Right lobe of liver (tissue), 6 donors: ENCODE measurements at regions not wholly inside any gene's neighbourhood (a gene's known extent, or its start where the extent isn't known, plus 50 kb on each side); places are given as distances from the start of the nearest gene placed in this dataset.
"Not testable (repeated sequence)": the region's sequence is repeated elsewhere in the genome, so short reads cannot be mapped to it uniquely, and the experiment has no call there.

Experiments
- ATAC-seq, 4 donors: fragments of 200-7000 bp; cut with Tn5 transposase; one replicate each; pipeline ENCODE4 v1.9.1; 2020; ENCODE audit warnings: mild to moderate bottlenecking in 4 of 4, moderate library complexity in 4 of 4
- DNase-seq, 3 donors: peaks; one replicate each; pipeline ENCODE4 v3.0.0-alpha.2; 2020
- H3K27ac ChIP-seq, 3 donors: fragments of 200-600 bp; one replicate each; pipeline ENCODE4 v1.8.0; 2022
- H3K27me3 ChIP-seq, 2 donors: fragments of 200-600 bp; one replicate each; pipeline ENCODE4 v1.8.0; 2022
- H3K36me3 ChIP-seq, 4 donors: fragments of 200-600 bp; sonication (generic) in 1 of 4; one replicate each; pipeline versions ENCODE4 v1.5.1 to v1.8.0; 2017 to 2022; ENCODE audit warnings: control low read depth in 1 of 4
- H3K4me1 ChIP-seq, 4 donors: fragments of 200-600 bp; sonication (generic) in 1 of 4; one replicate each; pipeline versions ENCODE4 v1.5.1 to v1.8.0; 2017 to 2022; ENCODE audit warnings: control low read depth in 1 of 4
- H3K4me3 ChIP-seq, 3 donors: fragments of 200-600 bp; one replicate each; pipeline ENCODE4 v1.8.0; 2022
- H3K9me3 ChIP-seq, 4 donors: fragments of 200-600 bp; sonication (generic) in 1 of 4; one replicate each; pipeline versions ENCODE4 v1.5.1 to v1.8.0; 2017 to 2022; ENCODE audit warnings: control low read depth in 1 of 4
- CTCF ChIP-seq, 4 donors: fragments of 200-600 bp in 3 of 4; fragments of 450-650 bp in 1 of 4; IDR thresholded peaks; one replicate each; pipeline versions ENCODE4 v1.5.1 to v1.8.0; 2016 to 2022; ENCODE audit warnings: antibody characterized with exemption in 4 of 4, mild to moderate bottlenecking in 2 of 4
- POLR2A ChIP-seq: fragments of 450-650 bp; IDR thresholded peaks from one replicate; pipeline ENCODE4 v1.6.1; 2017; ENCODE audit warnings: antibody characterized with exemption, mild to moderate bottlenecking
- WGBS: methylation state at CpG from one replicate; pipeline ENCODE4 v1.1.6; 2018; ENCODE audit warnings: low coverage, low lambda C conversion rate; ENCODE audit not compliant: insufficient coverage; ENCODE audit errors: missing lambda C conversion rate; 5-methylcytosine and 5-hydroxymethylcytosine counted together
- intact Hi-C, 2 donors: fragments of 100-400 bp; cut with DNase I; formaldehyde crosslinking; loops; one replicate each; pipeline versions ENCODE4 v1.11.2 to v1.14.1; 2022
- donor health status: DM: no; HTN: yes; CAD: no.
- donor health status: DM: no; HTN: no; CAD: no.
- donor health status: DM: no; HTN: no; CAD: no.
- donor health status: DM: no; HTN: yes; CAD: no.
- donor health status: DM: no; HTN: yes; CAD: no.

- Histone ChIP-seq H3K27ac (no peak overlapping the region), H3K27me3 (no peaks in the 10 kb centered on the region), H3K4me3 (no peak overlapping the region), H3K9me3 (no peaks in the 10 kb centered on the region), H3K36me3 (no peaks in the 10 kb centered on the region), H3K4me1 (no peaks in the 10 kb centered on the region)
- DNase-seq (no peak), ATAC-seq (no peak)
- 67% methylated on average over 16 of the region's 16 CpGs for WGBS
- TF ChIP-seq CTCF (IDR thresholded peaks at IDR 0.05) (no peak), POLR2A (no peak)
- intact Hi-C loops = no loop called here
These were observed 183.8 kb downstream of the OR2B2 start for GRCh38 chr6:27728442-27728841.

GRCh38 chr6:27726619-27727023, 185.6 kb downstream of the OR2B2 start:
- H3K27ac ChIP-seq = no peak overlapping the region
- H3K9me3 ChIP-seq = no peaks in the 10 kb centered on the region
- H3K4me3 ChIP-seq = no peak overlapping the region
- no peaks in the 10 kb centered on the region for H3K4me1 ChIP-seq
- no peaks in the 10 kb centered on the region for H3K27me3 ChIP-seq
- intact Hi-C loops = no loop called here
- DNase-seq (no peak), ATAC-seq (no peak)
- WGBS = 30% methylated on average over 10 of the region's 10 CpGs
- TF ChIP-seq CTCF (IDR thresholded peaks at IDR 0.05) (no peak), POLR2A (no peak)
- H3K36me3 ChIP-seq = no peaks in the 10 kb centered on the region

- no peaks in the 10 kb centered on the region for H3K36me3 ChIP-seq
- TF ChIP-seq CTCF (IDR thresholded peaks at IDR 0.05) (no peak), POLR2A (no peak)
- ATAC-seq (no peak), DNase-seq (no peak)
- H3K27ac ChIP-seq = no peak overlapping the region
- H3K4me1 ChIP-seq = no peaks in the 10 kb centered on the region
- 29% methylated on average over 19 of the region's 19 CpGs for WGBS
- no peaks in the 10 kb centered on the region for H3K9me3 ChIP-seq
- H3K4me3 ChIP-seq = no peak overlapping the region
- H3K27me3 ChIP-seq = no peaks in the 10 kb centered on the region
- intact Hi-C loops = no loop called here
These were observed 191.3 kb downstream of the OR2B2 start for GRCh38 chr6:27720607-27721580.

GRCh38 chr6:27719039-27719438, 193.2 kb downstream of the OR2B2 start:
- H3K4me1 ChIP-seq, ATAC-seq, H3K27ac ChIP-seq, H3K9me3 ChIP-seq, H3K4me3 ChIP-seq, H3K36me3 ChIP-seq, DNase-seq, intact Hi-C loops, H3K27me3 ChIP-seq: not testable (repeated sequence)
- 43% methylated on average over 8 of the region's 8 CpGs for WGBS

GRCh38 chr6:27706431-27706830, 205.8 kb downstream of the OR2B2 start:
- H3K36me3 ChIP-seq = no peaks in the 10 kb centered on the region
- H3K27me3 ChIP-seq = peaks cover 0 to 3% of the 10 kb centered on the region in 2 donors
- no peak overlapping the region for H3K4me3 ChIP-seq
- 84% methylated on average over 3 of the region's 3 CpGs for WGBS
- H3K9me3 ChIP-seq = no peaks in the 10 kb centered on the region
- H3K4me1 ChIP-seq = no peaks in the 10 kb centered on the region
- ATAC-seq (no peak), DNase-seq (no peak)
- no peak for TF ChIP-seq CTCF (IDR thresholded peaks at IDR 0.05)
- no peak for TF ChIP-seq POLR2A
- no peak overlapping the region for H3K27ac ChIP-seq
- intact Hi-C loops = no loop called here
